Natural killer cell (primary cell): ENCODE measurements at regions not wholly inside any gene's neighbourhood (a gene's known extent, or its start where the extent isn't known, plus 50 kb on each side); places are given as distances from the start of the nearest gene placed in this dataset.
"Not testable (repeated sequence)": the region's sequence is repeated elsewhere in the genome, so short reads cannot be mapped to it uniquely, and the experiment has no call there.

Experiments
- ATAC-seq, 3 donors: fragments of 150-1000 bp in 2 of 3; fragments of 200-7000 bp in 1 of 3; cut with Tn5 transposase; 1 replicate in 1 of 3; 2 replicates in 2 of 3; pipeline ENCODE4 v1.10.0; 2021; ENCODE audit warnings: mild to moderate bottlenecking in 2 of 3, moderate library complexity in 2 of 3
- DNase-seq, 2 donors: peaks; one replicate each; pipeline versions ENCODE4 v3.0.0 to v3.0.0-alpha.2; 2013 to 2021; ENCODE audit warnings: mixed read lengths in 1 of 2
- H3K27ac ChIP-seq: one replicate; pipeline ENCODE4 v1.5.1; 2013; ENCODE audit warnings: mild to moderate bottlenecking, low read length
- H3K27me3 ChIP-seq: one replicate; pipeline ENCODE4 v1.6.1; 2013; ENCODE audit warnings: low read length; ENCODE audit not compliant: control insufficient read depth, insufficient read depth
- H3K36me3 ChIP-seq: one replicate; pipeline ENCODE4 v1.6.1; 2013; ENCODE audit warnings: low read length; ENCODE audit not compliant: control insufficient read depth, insufficient read depth
- H3K4me1 ChIP-seq: one replicate; pipeline ENCODE4 v1.6.1; 2013; ENCODE audit warnings: low read length; ENCODE audit not compliant: control insufficient read depth, insufficient read depth
- H3K4me3 ChIP-seq: one replicate; pipeline ENCODE4 v1.5.1; 2013; ENCODE audit warnings: low read length
- H3K9me3 ChIP-seq: one replicate; pipeline ENCODE4 v1.6.1; 2013; ENCODE audit warnings: low read length; ENCODE audit not compliant: control insufficient read depth, insufficient read depth
- H3K27ac Mint-ChIP-seq, 2 donors: one replicate each; pipeline ENCODE4 v1.8.0; 2022; ENCODE audit warnings: mild to moderate bottlenecking in 2 of 2, mixed read lengths in 2 of 2, moderate library complexity in 1 of 2
- H3K27me3 Mint-ChIP-seq, 2 donors: one replicate each; pipeline ENCODE4 v1.8.0; 2022; ENCODE audit warnings: low read depth in 2 of 2, mixed read lengths in 2 of 2
- H3K36me3 Mint-ChIP-seq: one replicate; pipeline ENCODE4 v1.8.0; 2022; ENCODE audit warnings: mixed read lengths
- H3K4me1 Mint-ChIP-seq, 2 donors: one replicate each; pipeline ENCODE4 v1.8.0; 2022; ENCODE audit warnings: mixed read lengths in 2 of 2
- H3K4me3 Mint-ChIP-seq: one replicate; pipeline ENCODE4 v1.8.0; 2022; ENCODE audit warnings: mild to moderate bottlenecking, moderate library complexity, mixed read lengths
- H3K9me3 Mint-ChIP-seq, 2 donors: one replicate each; pipeline ENCODE4 v1.8.0; 2022; ENCODE audit warnings: mixed read lengths in 2 of 2
- CTCF ChIP-seq: fragments of 200-600 bp; IDR thresholded peaks from one replicate; pipeline ENCODE4 v1.8.0; 2022; ENCODE audit warnings: antibody characterized with exemption
- WGBS: methylation state at CpG from one replicate; pipeline ENCODE4 v1.1.7; 2013; ENCODE audit warnings: missing lambda C conversion rate; ENCODE audit not compliant: insufficient coverage; 5-methylcytosine and 5-hydroxymethylcytosine counted together
- intact Hi-C: fragments of 100-400 bp; cut with micrococcal nuclease; formaldehyde crosslinking; loops from one replicate; pipeline ENCODE4 v1.14.2; 2022

DNA sequence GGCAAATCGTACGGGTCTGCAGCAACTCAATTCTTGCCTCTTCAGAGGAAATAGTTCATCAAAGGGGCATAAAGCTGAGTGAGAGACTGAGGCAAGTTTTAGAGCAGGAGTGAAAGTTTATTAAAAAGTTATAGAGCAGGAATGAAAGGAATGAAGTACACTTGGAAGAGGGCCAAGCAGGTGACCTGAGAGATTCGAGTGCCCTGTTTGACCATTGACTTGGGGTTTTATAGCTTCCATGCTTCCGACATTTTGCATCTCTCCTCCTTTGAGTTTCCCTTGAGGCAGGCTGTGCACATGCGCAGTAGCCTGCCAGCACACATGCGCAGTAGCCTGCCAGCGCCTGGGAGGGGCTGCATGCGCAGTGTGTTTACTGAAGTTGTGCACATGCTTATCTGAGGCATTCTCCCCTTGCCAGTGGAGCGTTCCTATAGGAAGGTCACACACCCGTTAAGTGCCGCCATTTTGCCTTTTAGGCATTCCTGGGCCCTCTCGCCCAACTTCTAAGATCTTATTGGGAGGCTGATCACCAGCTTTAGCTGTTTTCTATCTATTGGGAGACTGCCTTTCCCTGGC, 265.5 kb upstream of the MGAT5 start:
- ATAC-seq (no peak), DNase-seq (no peak)
- no peak overlapping the region for H3K4me3 ChIP-seq
- no peaks in the 10 kb centered on the region for H3K9me3 ChIP-seq
- peaks cover 6 to 19% of the 10 kb centered on the region in 2 donors for H3K27me3 Mint-ChIP-seq
- TF ChIP-seq CTCF = no peak
- no peak overlapping the region for H3K27ac Mint-ChIP-seq
- H3K4me1 Mint-ChIP-seq = no peaks in the 10 kb centered on the region
- intact Hi-C loops = no loop called here
- H3K36me3 ChIP-seq = no peaks in the 10 kb centered on the region
- no peak overlapping the region for H3K4me3 Mint-ChIP-seq
- H3K27me3 ChIP-seq = peaks cover 3% of the 10 kb centered on the region
- H3K36me3 Mint-ChIP-seq = no peaks in the 10 kb centered on the region
- H3K27ac ChIP-seq = no peak overlapping the region
- WGBS = 95% methylated on average over 12 of the region's 12 CpGs
- no peaks in the 10 kb centered on the region for H3K9me3 Mint-ChIP-seq
- no peaks in the 10 kb centered on the region for H3K4me1 ChIP-seq

- Histone ChIP-seq H3K4me1 (no peaks in the 10 kb centered on the region), H3K27ac (no peak overlapping the region), H3K27me3 (peaks cover 3% of the 10 kb centered on the region), H3K4me3 (no peak overlapping the region), H3K9me3 (no peaks in the 10 kb centered on the region), H3K36me3 (no peaks in the 10 kb centered on the region)
- Mint-ChIP-seq H3K4me3 (no peak overlapping the region), H3K27me3 (peaks cover 8 to 22% of the 10 kb centered on the region in 2 donors), H3K36me3 (no peaks in the 10 kb centered on the region), H3K4me1 (no peaks in the 10 kb centered on the region), H3K9me3 (no peaks in the 10 kb centered on the region), H3K27ac (no peak overlapping the region)
- 75% methylated on average over 3 of the region's 3 CpGs for WGBS
- TF ChIP-seq CTCF = no peak
- no peak for DNase-seq
- no peak for ATAC-seq
- intact Hi-C loops = no loop called here
Measured at GRCh38 chr2:133991606-133992168, 262.2 kb upstream of the MGAT5 start.

DNA sequence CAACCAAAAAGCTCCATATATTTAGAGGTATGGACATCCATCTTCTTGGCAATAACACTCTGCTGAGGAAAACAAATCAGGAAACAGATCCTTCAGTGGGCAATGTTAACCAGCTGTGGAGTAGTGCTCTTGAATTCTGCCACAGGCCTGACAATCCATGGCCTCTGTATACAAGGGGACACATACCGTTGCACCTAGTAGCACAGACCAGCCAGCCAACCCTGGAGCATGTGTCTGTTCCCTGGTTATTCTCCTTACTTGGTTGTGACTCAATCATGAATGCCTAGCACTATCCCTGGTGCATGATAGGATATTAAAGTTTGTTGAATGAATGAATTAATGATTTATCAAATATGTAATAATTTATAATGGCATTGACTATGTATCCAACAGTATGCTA, 261.4 kb upstream of the MGAT5 start:
- no peaks in the 10 kb centered on the region for H3K36me3 Mint-ChIP-seq
- Histone ChIP-seq H3K9me3 (no peaks in the 10 kb centered on the region), H3K4me3 (no peak overlapping the region), H3K27me3 (peaks cover 3% of the 10 kb centered on the region), H3K27ac (no peak overlapping the region), H3K36me3 (no peaks in the 10 kb centered on the region), H3K4me1 (no peaks in the 10 kb centered on the region)
- WGBS = 71% methylated on average over 1 of the region's 1 CpG
- H3K27me3 Mint-ChIP-seq = peaks cover 8 to 18% of the 10 kb centered on the region in 2 donors
- H3K4me3 Mint-ChIP-seq = no peak overlapping the region
- H3K27ac Mint-ChIP-seq = no peak overlapping the region
- DNase-seq (no peak), ATAC-seq (no peak)
- intact Hi-C loops = no loop called here
- no peak for TF ChIP-seq CTCF
- H3K9me3 Mint-ChIP-seq = no peaks in the 10 kb centered on the region
- no peaks in the 10 kb centered on the region for H3K4me1 Mint-ChIP-seq

GRCh38 chr2:133993160-133993559, 260.7 kb upstream of the MGAT5 start:
- Mint-ChIP-seq H3K9me3 (no peaks in the 10 kb centered on the region), H3K4me1 (no peaks in the 10 kb centered on the region), H3K4me3 (no peak overlapping the region), H3K27ac (no peak overlapping the region), H3K27me3 (peaks cover 6 to 24% of the 10 kb centered on the region in 2 donors), H3K36me3 (no peaks in the 10 kb centered on the region)
- TF ChIP-seq CTCF = no peak
- H3K36me3 ChIP-seq = no peaks in the 10 kb centered on the region
- H3K4me3 ChIP-seq = no peak overlapping the region
- H3K4me1 ChIP-seq = no peaks in the 10 kb centered on the region
- no peak overlapping the region for H3K27ac ChIP-seq
- no peaks in the 10 kb centered on the region for H3K9me3 ChIP-seq
- ATAC-seq = no peak
- DNase-seq = no peak
- peaks cover under 1% of the 10 kb centered on the region for H3K27me3 ChIP-seq
- 72% methylated on average over 3 of the region's 3 CpGs for WGBS
- intact Hi-C loops = no loop called here

GRCh38 chr2:133998726-133999125, 255.1 kb upstream of the MGAT5 start:
- H3K27ac Mint-ChIP-seq, H3K9me3 Mint-ChIP-seq, H3K27ac ChIP-seq, H3K4me3 ChIP-seq, intact Hi-C loops, H3K4me1 ChIP-seq, DNase-seq, H3K27me3 ChIP-seq, H3K36me3 Mint-ChIP-seq, H3K4me1 Mint-ChIP-seq, H3K4me3 Mint-ChIP-seq, ATAC-seq, H3K36me3 ChIP-seq, H3K9me3 ChIP-seq: not testable (repeated sequence)
- peaks cover 7 to 32% of the 10 kb centered on the region in 2 donors for H3K27me3 Mint-ChIP-seq
- WGBS = 100% methylated on average over 3 of the region's 4 CpGs
